CD14-positive monocyte (primary cell): ENCODE measurements at regions not wholly inside any gene's neighbourhood (a gene's known extent, or its start where the extent isn't known, plus 50 kb on each side); places are given as distances from the start of the nearest gene placed in this dataset.
A peak's percentile ranks its signal among the peaks of the same experiment; 100 is the strongest.

Experiments
- DNase-seq, 3 donors: peaks; one replicate each; pipeline ENCODE4 v3.0.0-alpha.2; 2011 to 2022
- H2AFZ ChIP-seq: 2 replicates; pipeline ENCODE4 v1.6.0; 2012; ENCODE audit warnings: mild to moderate bottlenecking, low read depth, low read length, inconsistent platforms; ENCODE audit not compliant: insufficient read depth, poor library complexity, severe bottlenecking
- H3K27ac ChIP-seq, 2 donors: 1 replicate in 1 of 2; 2 replicates in 1 of 2; pipeline ENCODE4 v1.5.1; 2012 to 2013; ENCODE audit warnings: low read length in 2 of 2, control low read depth in 1 of 2, inconsistent platforms in 1 of 2, low read depth in 1 of 2, mild to moderate bottlenecking in 1 of 2
- H3K27me3 ChIP-seq, 2 donors: one replicate each; pipeline versions ENCODE4 v1.6.0 to v1.6.1; 2011 to 2013; ENCODE audit warnings: low read length in 2 of 2; ENCODE audit not compliant: control insufficient read depth in 2 of 2, insufficient read depth in 2 of 2
- H3K36me3 ChIP-seq, 2 donors: replicated peaks in 1 of 2; 1 replicate in 1 of 2; 2 replicates in 1 of 2; pipeline versions ENCODE4 v1.5.1 to v1.6.1; 2012 to 2013; ENCODE audit warnings: low read length in 2 of 2, control low read depth in 1 of 2, inconsistent platforms in 1 of 2, mild to moderate bottlenecking in 1 of 2; ENCODE audit not compliant: insufficient read depth in 2 of 2, control insufficient read depth in 1 of 2
- H3K4me1 ChIP-seq, 2 donors: 1 replicate in 1 of 2; 2 replicates in 1 of 2; pipeline versions ENCODE4 v1.5.1 to v1.6.1; 2012 to 2013; ENCODE audit warnings: low read length in 2 of 2, control low read depth in 1 of 2, inconsistent platforms in 1 of 2, mild to moderate bottlenecking in 1 of 2, moderate library complexity in 1 of 2; ENCODE audit not compliant: insufficient read depth in 2 of 2, control insufficient read depth in 1 of 2
- H3K4me2 ChIP-seq: replicated peaks from 2 replicates; pipeline ENCODE3; 2012; ENCODE audit warnings: low read length, moderate library complexity, mild to moderate bottlenecking; ENCODE audit not compliant: poor library complexity, severe bottlenecking; ENCODE audit errors: extremely low read depth
- H3K4me3 ChIP-seq, 3 experiments: fragments of 200-600 bp in 1 of 3; sonication (generic) in 1 of 3; replicated peaks in 1 of 3; 1 replicate in 2 of 3; 2 replicates in 1 of 3; pipeline ENCODE4 v1.5.1; 2011 to 2013; ENCODE audit warnings: low read length in 3 of 3, mild to moderate bottlenecking in 3 of 3, control low read depth in 2 of 3, low read depth in 2 of 3, inconsistent platforms in 1 of 3, moderate library complexity in 1 of 3
- H3K79me2 ChIP-seq: 2 replicates; pipeline ENCODE4 v1.6.0; 2012; ENCODE audit warnings: mild to moderate bottlenecking, control low read depth, inconsistent platforms, low read length, moderate library complexity; ENCODE audit not compliant: insufficient read depth
- H3K9ac ChIP-seq: 2 replicates; pipeline ENCODE4 v1.6.0; 2017; ENCODE audit warnings: low read length, mild to moderate bottlenecking; ENCODE audit not compliant: insufficient read depth, poor library complexity, severe bottlenecking
- H3K9me3 ChIP-seq, 2 donors: replicated peaks in 1 of 2; 1 replicate in 1 of 2; 2 replicates in 1 of 2; pipeline versions ENCODE4 v1.5.1 to v1.6.1; 2012 to 2013; ENCODE audit warnings: low read length in 2 of 2, control low read depth in 1 of 2; ENCODE audit not compliant: control insufficient read depth in 1 of 2, insufficient read depth in 1 of 2
- H4K20me1 ChIP-seq: 2 replicates; pipeline ENCODE4 v1.6.0; 2012; ENCODE audit warnings: mild to moderate bottlenecking, low read length, control low read depth, moderate library complexity; ENCODE audit not compliant: insufficient read depth
- H3K27ac Mint-ChIP-seq, 7 donors: one replicate each; pipeline ENCODE4 v1.8.0; 2020; ENCODE audit warnings: mild to moderate bottlenecking in 7 of 7, mixed read lengths in 7 of 7, moderate library complexity in 6 of 7, inconsistent platforms in 2 of 7
- H3K27me3 Mint-ChIP-seq, 3 donors: one replicate each; pipeline ENCODE4 v1.8.0; 2021 to 2022; ENCODE audit warnings: low read depth in 3 of 3, mild to moderate bottlenecking in 3 of 3, mixed read lengths in 3 of 3, moderate library complexity in 3 of 3, inconsistent platforms in 1 of 3
- H3K36me3 Mint-ChIP-seq, 2 donors: one replicate each; pipeline ENCODE4 v1.8.0; 2020; ENCODE audit warnings: mixed read lengths in 2 of 2, inconsistent platforms in 1 of 2, mild to moderate bottlenecking in 1 of 2
- H3K4me1 Mint-ChIP-seq: one replicate; pipeline ENCODE4 v1.8.0; 2020; ENCODE audit warnings: mild to moderate bottlenecking, mixed read lengths
- H3K4me3 Mint-ChIP-seq, 2 donors: one replicate each; pipeline ENCODE4 v1.8.0; 2020; ENCODE audit warnings: mild to moderate bottlenecking in 2 of 2, mixed read lengths in 2 of 2, moderate library complexity in 1 of 2
- H3K9me3 Mint-ChIP-seq, 7 donors: one replicate each; pipeline ENCODE4 v1.8.0; 2020 to 2022; ENCODE audit warnings: mixed read lengths in 7 of 7, mild to moderate bottlenecking in 6 of 7, moderate library complexity in 6 of 7, inconsistent platforms in 2 of 7
- CTCF ChIP-seq: fragments of 200-600 bp; IDR thresholded peaks from one replicate; pipeline ENCODE4 v1.8.0; 2022; ENCODE audit warnings: antibody characterized with exemption, mild to moderate bottlenecking
- WGBS: methylation state at CpG from one replicate; pipeline ENCODE4 v1.1.5; 2013; ENCODE audit warnings: missing lambda C conversion rate; ENCODE audit not compliant: insufficient coverage; 5-methylcytosine and 5-hydroxymethylcytosine counted together
- intact Hi-C, 2 donors: fragments of 100-400 bp; cut with micrococcal nuclease; formaldehyde crosslinking; loops; one replicate each; pipeline versions ENCODE4 v1.15.0 to v1.15.1; 2023

- H3K4me3 ChIP-seq, result no peak overlapping the region
- WGBS, result 97% methylated on average over 14 of the region's 16 CpGs
These were observed 207.6 kb upstream of the KLF6 start for GRCh38 chr10:3992382-3993178.

GRCh38 chr10:3990307-3990706 lies 205.3 kb upstream of the KLF6 start:
- H3K9me3 Mint-ChIP-seq, result peaks cover 0 to 4% (median 0%) of the 10 kb centered on the region in 7 donors
- Histone ChIP-seq H3K4me1 (no peaks in the 10 kb centered on the region), H3K27ac (no peak overlapping the region), H4K20me1 (no peaks in the 10 kb centered on the region), H3K79me2 (no peaks in the 10 kb centered on the region), H3K4me3 (no peak overlapping the region), H2AFZ (no peak overlapping the region), H3K4me2 (no peak overlapping the region), H3K36me3 (no peaks in the 10 kb centered on the region), H3K9me3 (no peaks in the 10 kb centered on the region), H3K27me3 (no peaks in the 10 kb centered on the region), H3K9ac (no peak overlapping the region)
- no peaks in the 10 kb centered on the region for H3K36me3 Mint-ChIP-seq
- 98% methylated on average over 5 of the region's 5 CpGs for WGBS
- intact Hi-C loops, result no loop called here
- no peak overlapping the region for H3K4me3 Mint-ChIP-seq
- TF ChIP-seq CTCF, result no peak
- DNase-seq, result no peak
- H3K27me3 Mint-ChIP-seq, result peaks cover 0 to 4% (median 0%) of the 10 kb centered on the region in 3 donors
- H3K4me1 Mint-ChIP-seq, result peaks cover 8% of the 10 kb centered on the region
- no peak overlapping the region for H3K27ac Mint-ChIP-seq

More at GRCh38 chr10:3992382-3993178, 207.6 kb upstream of the KLF6 start:
- intact Hi-C loops, result no loop called here
- Histone ChIP-seq H3K36me3 (no peaks in the 10 kb centered on the region), H3K4me2 (no peak overlapping the region), H3K27ac (no peak overlapping the region), H2AFZ (no peak overlapping the region), H4K20me1 (no peaks in the 10 kb centered on the region), H3K79me2 (no peaks in the 10 kb centered on the region), H3K27me3 (no peaks in the 10 kb centered on the region), H3K9me3 (no peaks in the 10 kb centered on the region), H3K4me1 (no peaks in the 10 kb centered on the region), H3K9ac (no peak overlapping the region)
- H3K9me3 Mint-ChIP-seq, result peaks cover 0 to 2% (median 0%) of the 10 kb centered on the region in 7 donors
- DNase-seq, result no peak
- H3K4me3 Mint-ChIP-seq, result no peak overlapping the region
- TF ChIP-seq CTCF, result no peak
- H3K4me1 Mint-ChIP-seq, result peaks cover 9% of the 10 kb centered on the region
- H3K27me3 Mint-ChIP-seq, result peaks cover 0 to 4% (median 0%) of the 10 kb centered on the region in 3 donors
- H3K27ac Mint-ChIP-seq, result peak overlapping the region in 1 of 7 donors; percentile 1
- H3K36me3 Mint-ChIP-seq, result no peaks in the 10 kb centered on the region
